ENCODE measurements at regions not wholly inside any gene's neighbourhood (a gene's known extent, or its start where the extent isn't known, plus 50 kb on each side); places are given as distances from the start of the nearest gene placed in this dataset.
"Not testable (repeated sequence)": the region's sequence is repeated elsewhere in the genome, so short reads cannot be mapped to it uniquely, and the experiment has no call there.

GRCh38 chr1:66462313-66462712, 71.6 kb upstream of the SGIP1 start:
- Mint-ChIP-seq H3K9me3 (ENCODE audit: unreplicated experiment) (peaks cover 24% of the 10 kb centered on the region), H3K36me3 (ENCODE audit: low read depth, unreplicated experiment) (peaks cover 3% of the 10 kb centered on the region), H3K4me3 (ENCODE audit: unreplicated experiment) (no peak overlapping the region), H3K4me1 (ENCODE audit: low read depth, unreplicated experiment) (peaks cover 25% of the 10 kb centered on the region), H3K27ac (ENCODE audit: unreplicated experiment) (no peak overlapping the region), H3K27me3 (ENCODE audit: low read depth, unreplicated experiment) (no peaks in the 10 kb centered on the region)
- Histone ChIP-seq H4K20me1 (ENCODE audit: insufficient read depth, low read length) (no peaks in the 10 kb centered on the region), H3K27me3 (ENCODE audit: insufficient read depth, low read length) (no peaks in the 10 kb centered on the region), H3K4me1 (ENCODE audit: insufficient read depth, low read length) (peaks cover 27% of the 10 kb centered on the region), H3K79me2 (ENCODE audit: insufficient read depth, low read length) (no peaks in the 10 kb centered on the region), H3K27ac (ENCODE audit: low read depth, low read length) (no peak overlapping the region), H3K9me3 (ENCODE audit: insufficient read depth, low read depth, low read length) (no peaks in the 10 kb centered on the region), H3K4me2 (ENCODE audit: low read length) (no peak overlapping the region), H3K4me3 (ENCODE audit: insufficient read depth, low read depth, low read length) (no peak overlapping the region), H3K36me3 (ENCODE audit: insufficient read depth, low read length) (no peaks in the 10 kb centered on the region), H2AFZ (ENCODE audit: low read depth, low read length) (no peak overlapping the region), H3K9ac (ENCODE audit: low read length) (no peak overlapping the region)
- TF ChIP-seq EZH2 (IDR thresholded peaks at IDR 0.05; ENCODE audit: insufficient read depth, low read length) (no peak), CTCF (IDR thresholded peaks at IDR 0.05; ENCODE audit: insufficient read depth, low read depth, low read length) (no peak)
- FAIRE-seq, result no peak
- no peak for DNase-seq (ENCODE audit: low read depth)

GRCh38 chr1:66464351-66464750, 69.6 kb upstream of the SGIP1 start:
- Histone ChIP-seq H3K27ac (ENCODE audit: low read depth, low read length) (peak overlapping the region; percentile 96), H3K4me3 (ENCODE audit: insufficient read depth, low read depth, low read length) (no peak overlapping the region), H3K9ac (ENCODE audit: low read length) (peak overlapping the region; percentile 57), H4K20me1 (ENCODE audit: insufficient read depth, low read length) (no peaks in the 10 kb centered on the region), H3K79me2 (ENCODE audit: insufficient read depth, low read length) (no peaks in the 10 kb centered on the region), H3K27me3 (ENCODE audit: insufficient read depth, low read length) (no peaks in the 10 kb centered on the region), H2AFZ (ENCODE audit: low read depth, low read length) (peak overlapping the region; percentile 32), H3K9me3 (ENCODE audit: insufficient read depth, low read depth, low read length) (no peaks in the 10 kb centered on the region), H3K4me2 (ENCODE audit: low read length) (peak overlapping the region; percentile 54), H3K36me3 (ENCODE audit: insufficient read depth, low read length) (no peaks in the 10 kb centered on the region), H3K4me1 (ENCODE audit: insufficient read depth, low read length) (peaks cover 27% of the 10 kb centered on the region)
- peaks cover 3% of the 10 kb centered on the region for H3K36me3 Mint-ChIP-seq (ENCODE audit: low read depth, unreplicated experiment)
- no peaks in the 10 kb centered on the region for H3K27me3 Mint-ChIP-seq (ENCODE audit: low read depth, unreplicated experiment)
- H3K4me3 Mint-ChIP-seq (ENCODE audit: unreplicated experiment), result no peak overlapping the region
- DNase-seq (ENCODE audit: low read depth) (peak; percentile 6), FAIRE-seq (no peak)
- peaks cover 25% of the 10 kb centered on the region for H3K4me1 Mint-ChIP-seq (ENCODE audit: low read depth, unreplicated experiment)
- peaks cover 24% of the 10 kb centered on the region for H3K9me3 Mint-ChIP-seq (ENCODE audit: unreplicated experiment)
- peak overlapping the region; percentile 97 for H3K27ac Mint-ChIP-seq (ENCODE audit: unreplicated experiment)
- no peak for TF ChIP-seq EZH2 (IDR thresholded peaks at IDR 0.05; ENCODE audit: insufficient read depth, low read length)
- no peak for TF ChIP-seq CTCF (IDR thresholded peaks at IDR 0.05; ENCODE audit: insufficient read depth, low read depth, low read length)

- Mint-ChIP-seq H3K4me3 (ENCODE audit: unreplicated experiment) (peak overlapping the region; percentile 9), H3K9me3 (ENCODE audit: unreplicated experiment) (peaks cover 24% of the 10 kb centered on the region), H3K36me3 (ENCODE audit: low read depth, unreplicated experiment) (peaks cover 3% of the 10 kb centered on the region), H3K4me1 (ENCODE audit: low read depth, unreplicated experiment) (peaks cover 25% of the 10 kb centered on the region), H3K27ac (ENCODE audit: unreplicated experiment) (peak overlapping the region; percentile 97), H3K27me3 (ENCODE audit: low read depth, unreplicated experiment) (no peaks in the 10 kb centered on the region)
- no peaks in the 10 kb centered on the region for H3K9me3 ChIP-seq (ENCODE audit: insufficient read depth, low read depth, low read length)
- TF ChIP-seq EZH2 (IDR thresholded peaks at IDR 0.05; ENCODE audit: insufficient read depth, low read length) (no peak), CTCF (IDR thresholded peaks at IDR 0.05; ENCODE audit: insufficient read depth, low read depth, low read length) (no peak)
- peak; percentile 100 for FAIRE-seq
- peaks cover 27% of the 10 kb centered on the region for H3K4me1 ChIP-seq (ENCODE audit: insufficient read depth, low read length)
- peak overlapping the region; percentile 96 for H3K27ac ChIP-seq (ENCODE audit: low read depth, low read length)
- H3K36me3 ChIP-seq (ENCODE audit: insufficient read depth, low read length), result no peaks in the 10 kb centered on the region
- H3K4me2 ChIP-seq (ENCODE audit: low read length), result peak overlapping the region; percentile 54
- no peak overlapping the region for H3K4me3 ChIP-seq (ENCODE audit: insufficient read depth, low read depth, low read length)
- H3K79me2 ChIP-seq (ENCODE audit: insufficient read depth, low read length), result no peaks in the 10 kb centered on the region
- H2AFZ ChIP-seq (ENCODE audit: low read depth, low read length), result peak overlapping the region; percentile 36
- H3K27me3 ChIP-seq (ENCODE audit: insufficient read depth, low read length), result no peaks in the 10 kb centered on the region
- peak overlapping the region; percentile 62 for H3K9ac ChIP-seq (ENCODE audit: low read length)
- peak; percentile 99 for DNase-seq (ENCODE audit: low read depth)
- H4K20me1 ChIP-seq (ENCODE audit: insufficient read depth, low read length), result no peaks in the 10 kb centered on the region
These were observed 69.2 kb upstream of the SGIP1 start for GRCh38 chr1:66464802-66465201.

- not testable (repeated sequence) for H3K36me3 ChIP-seq (ENCODE audit: insufficient read depth, low read length); FAIRE-seq; H3K4me3 ChIP-seq (ENCODE audit: insufficient read depth, low read depth, low read length); H3K27me3 ChIP-seq (ENCODE audit: insufficient read depth, low read length); H3K36me3 Mint-ChIP-seq (ENCODE audit: low read depth, unreplicated experiment); H3K79me2 ChIP-seq (ENCODE audit: insufficient read depth, low read length); H3K27me3 Mint-ChIP-seq (ENCODE audit: low read depth, unreplicated experiment); H3K9me3 ChIP-seq (ENCODE audit: insufficient read depth, low read depth, low read length); H4K20me1 ChIP-seq (ENCODE audit: insufficient read depth, low read length)
- Histone ChIP-seq H3K27ac (ENCODE audit: low read depth, low read length) (peak overlapping the region; percentile 96), H2AFZ (ENCODE audit: low read depth, low read length) (peak overlapping the region; percentile 54), H3K4me2 (ENCODE audit: low read length) (peak overlapping the region; percentile 53), H3K9ac (ENCODE audit: low read length) (peak overlapping the region; percentile 11), H3K4me1 (ENCODE audit: insufficient read depth, low read length) (peaks cover 27% of the 10 kb centered on the region)
- peak overlapping the region; percentile 97 for H3K27ac Mint-ChIP-seq (ENCODE audit: unreplicated experiment)
- H3K4me1 Mint-ChIP-seq (ENCODE audit: low read depth, unreplicated experiment), result peaks cover 25% of the 10 kb centered on the region
- H3K9me3 Mint-ChIP-seq (ENCODE audit: unreplicated experiment), result peaks cover 18% of the 10 kb centered on the region
- DNase-seq (ENCODE audit: low read depth), result peak; percentile 83
- H3K4me3 Mint-ChIP-seq (ENCODE audit: unreplicated experiment), result peak overlapping the region; percentile 34
These were observed 67.3 kb upstream of the SGIP1 start for GRCh38 chr1:66466695-66467094.

Measured in astrocyte (in vitro differentiated cells and primary cell).